Tibial nerve (tissue), 4 donors: ENCODE measurements at regions not wholly inside any gene's neighbourhood (a gene's known extent, or its start where the extent isn't known, plus 50 kb on each side); places are given as distances from the start of the nearest gene placed in this dataset.

Experiments
- DNase-seq, 2 donors: peaks; one replicate each; pipeline ENCODE4 v3.0.0-alpha.2; 2019; ENCODE audit warnings: low spot score in 2 of 2
- H3K27ac ChIP-seq, 4 donors: fragments of 200-600 bp; sonication (generic) in 3 of 4; one replicate each; pipeline ENCODE4 v1.5.1; 2017 to 2019; ENCODE audit warnings: mild to moderate bottlenecking in 1 of 4
- H3K27me3 ChIP-seq, 2 donors: fragments of 200-600 bp; sonication (generic) in 1 of 2; one replicate each; pipeline versions ENCODE4 v1.5.1 to v1.6.0; 2017 to 2019
- H3K36me3 ChIP-seq, 3 donors: fragments of 200-600 bp; sonication (generic); one replicate each; pipeline ENCODE4 v1.5.1; 2018 to 2019
- H3K4me1 ChIP-seq, 4 donors: fragments of 200-600 bp; sonication (generic) in 3 of 4; one replicate each; pipeline ENCODE4 v1.5.1; 2017 to 2019
- H3K4me3 ChIP-seq, 4 donors: fragments of 200-600 bp; sonication (generic) in 3 of 4; one replicate each; pipeline ENCODE4 v1.5.1; 2017 to 2019; ENCODE audit warnings: mild to moderate bottlenecking in 1 of 4, moderate library complexity in 1 of 4
- H3K9me3 ChIP-seq, 4 donors: fragments of 200-600 bp; sonication (generic) in 3 of 4; one replicate each; pipeline ENCODE4 v1.5.1; 2017 to 2019
- CTCF ChIP-seq, 5 experiments: fragments of 200-600 bp in 3 of 5; fragments of 450-650 bp in 2 of 5; sonication (generic) in 3 of 5; IDR thresholded peaks; one replicate each; pipeline ENCODE4 v1.5.1; 2016 to 2019; ENCODE audit warnings: antibody characterized with exemption in 5 of 5, mild to moderate bottlenecking in 3 of 5, moderate library complexity in 2 of 5
- EP300 ChIP-seq, 2 donors: sonication (generic); formaldehyde crosslinking; IDR thresholded peaks; one replicate each; pipeline ENCODE4 v1.6.1; 2017; ENCODE audit warnings: antibody characterized with exemption in 2 of 2, mild to moderate bottlenecking in 1 of 2
- POLR2A ChIP-seq, 2 donors: fragments of 450-650 bp; IDR thresholded peaks; one replicate each; pipeline ENCODE4 v1.6.1; 2017; ENCODE audit warnings: antibody characterized with exemption in 2 of 2, mild to moderate bottlenecking in 2 of 2, moderate library complexity in 2 of 2
- WGBS, 2 donors: methylation state at CpG; one replicate each; pipeline ENCODE4 v1.1.5; 2018; 5-methylcytosine and 5-hydroxymethylcytosine counted together

- H3K4me3 ChIP-seq, result no peak overlapping the region
- TF ChIP-seq POLR2A (IDR thresholded peaks at IDR 0.05) (no peak), CTCF (IDR thresholded peaks at IDR 0.05) (no peak), EP300 (IDR thresholded peaks at IDR 0.05) (no peak)
- no peaks in the 10 kb centered on the region for H3K27me3 ChIP-seq
- H3K27ac ChIP-seq, result no peak overlapping the region
- DNase-seq, result no peak
- no peaks in the 10 kb centered on the region for H3K9me3 ChIP-seq
- H3K4me1 ChIP-seq, result no peaks in the 10 kb centered on the region
- 54 to 56% methylated on average over 6 of the region's 6 CpGs for WGBS, 2 donors
- H3K36me3 ChIP-seq, result no peaks in the 10 kb centered on the region
Measured at GRCh38 chr2:21633466-21633865, 509.7 kb downstream of the TDRD15 start.

- H3K27ac ChIP-seq, result no peak overlapping the region
- H3K27me3 ChIP-seq, result no peaks in the 10 kb centered on the region
- no peaks in the 10 kb centered on the region for H3K4me1 ChIP-seq
- no peak overlapping the region for H3K4me3 ChIP-seq
- no peaks in the 10 kb centered on the region for H3K36me3 ChIP-seq
- TF ChIP-seq EP300 (IDR thresholded peaks at IDR 0.05) (no peak), POLR2A (IDR thresholded peaks at IDR 0.05) (no peak)
- H3K9me3 ChIP-seq, result no peaks in the 10 kb centered on the region
- WGBS, 2 donors, result 77% methylated on average over 7 of the region's 7 CpGs
- DNase-seq, result no peak
Measured at GRCh38 chr2:21633911-21634310, 510.1 kb downstream of the TDRD15 start.

GRCh38 chr2:21640046-21640445 lies 516.3 kb downstream of the TDRD15 start:
- no peaks in the 10 kb centered on the region for H3K4me1 ChIP-seq
- TF ChIP-seq CTCF (IDR thresholded peaks at IDR 0.05), result no peak
- TF ChIP-seq EP300 (IDR thresholded peaks at IDR 0.05), result no peak
- TF ChIP-seq POLR2A (IDR thresholded peaks at IDR 0.05), result no peak
- no peaks in the 10 kb centered on the region for H3K27me3 ChIP-seq
- no peak overlapping the region for H3K4me3 ChIP-seq
- no peak for DNase-seq
- H3K36me3 ChIP-seq, result no peaks in the 10 kb centered on the region
- H3K9me3 ChIP-seq, result no peaks in the 10 kb centered on the region
- H3K27ac ChIP-seq, result no peak overlapping the region
- WGBS, 2 donors, result 89 to 98% methylated on average over 2 of the region's 2 CpGs

- Histone ChIP-seq H3K4me1 (peaks cover 0 to 4% (median 0%) of the 10 kb centered on the region in 4 donors), H3K4me3 (no peak overlapping the region), H3K27ac (no peak overlapping the region), H3K27me3 (no peaks in the 10 kb centered on the region), H3K9me3 (no peaks in the 10 kb centered on the region), H3K36me3 (no peaks in the 10 kb centered on the region)
- DNase-seq, result no peak
- 78 to 80% methylated on average over 6 of the region's 6 CpGs for WGBS, 2 donors
- TF ChIP-seq EP300 (IDR thresholded peaks at IDR 0.05), result no peak
- no peak for TF ChIP-seq CTCF (IDR thresholded peaks at IDR 0.05)
- TF ChIP-seq POLR2A (IDR thresholded peaks at IDR 0.05), result no peak
Measured at GRCh38 chr2:21642647-21643046, 518.9 kb downstream of the TDRD15 start.

GRCh38 chr2:21643180-21643579 lies 519.4 kb downstream of the TDRD15 start:
- no peaks in the 10 kb centered on the region for H3K27me3 ChIP-seq
- 96 to 98% methylated on average over 1 of the region's 1 CpG for WGBS, 2 donors
- H3K27ac ChIP-seq, result no peak overlapping the region
- H3K4me3 ChIP-seq, result no peak overlapping the region
- no peaks in the 10 kb centered on the region for H3K9me3 ChIP-seq
- H3K4me1 ChIP-seq, result peaks cover 0 to 4% (median 0%) of the 10 kb centered on the region in 4 donors
- no peak for TF ChIP-seq POLR2A (IDR thresholded peaks at IDR 0.05)
- no peak for TF ChIP-seq EP300 (IDR thresholded peaks at IDR 0.05)
- no peak for TF ChIP-seq CTCF (IDR thresholded peaks at IDR 0.05)
- DNase-seq, result no peak
- H3K36me3 ChIP-seq, result no peaks in the 10 kb centered on the region

- Histone ChIP-seq H3K4me1 (peaks cover 0 to 4% (median 0%) of the 10 kb centered on the region in 4 donors), H3K27me3 (no peaks in the 10 kb centered on the region), H3K36me3 (no peaks in the 10 kb centered on the region), H3K9me3 (no peaks in the 10 kb centered on the region), H3K27ac (no peak overlapping the region), H3K4me3 (no peak overlapping the region)
- no peak for TF ChIP-seq CTCF (IDR thresholded peaks at IDR 0.05)
- no peak for TF ChIP-seq POLR2A (IDR thresholded peaks at IDR 0.05)
- no peak for TF ChIP-seq EP300 (IDR thresholded peaks at IDR 0.05)
- DNase-seq, result no peak
- WGBS, 2 donors, result 64 to 69% methylated on average over 1 of the region's 1 CpG
Measured at GRCh38 chr2:21644266-21644665, 520.5 kb downstream of the TDRD15 start.
